ENCODE measurements at regions not wholly inside any gene's neighbourhood (a gene's known extent, or its start where the extent isn't known, plus 50 kb on each side); places are given as distances from the start of the nearest gene placed in this dataset.

GRCh38 chr15:100803171-100803440 is 76.5 kb upstream of the ALDH1A3 start:
- no peak for TF ChIP-seq CTCF (IDR thresholded peaks at IDR 0.05; ENCODE audit: low read length, missing control alignments)
- DNase-seq (ENCODE audit: low read depth) = no peak
- H3K4me3 ChIP-seq (replicated peaks; ENCODE audit: low read depth, low read length) = no peak overlapping the region

- H3K4me3 ChIP-seq (replicated peaks; ENCODE audit: low read depth, low read length) = no peak overlapping the region
- no peak for DNase-seq (ENCODE audit: low read depth)
- TF ChIP-seq CTCF (IDR thresholded peaks at IDR 0.05; ENCODE audit: low read length, missing control alignments) = no peak
Measured at GRCh38 chr15:100806157-100806556, 73.5 kb upstream of the ALDH1A3 start.

- no peak for TF ChIP-seq CTCF (IDR thresholded peaks at IDR 0.05; ENCODE audit: low read length, missing control alignments)
- no peak for DNase-seq (ENCODE audit: low read depth)
- H3K4me3 ChIP-seq (replicated peaks; ENCODE audit: low read depth, low read length) = no peak overlapping the region
Measured at GRCh38 chr15:100807028-100807427, 72.6 kb upstream of the ALDH1A3 start.

- DNase-seq (ENCODE audit: low read depth) = no peak
- TF ChIP-seq CTCF (IDR thresholded peaks at IDR 0.05; ENCODE audit: low read length, missing control alignments) = no peak
- no peak overlapping the region for H3K4me3 ChIP-seq (replicated peaks; ENCODE audit: low read depth, low read length)
Measured at GRCh38 chr15:100808691-100809090, 70.9 kb upstream of the ALDH1A3 start.

- no peak overlapping the region for H3K4me3 ChIP-seq (replicated peaks; ENCODE audit: low read depth, low read length)
- peak; percentile 15 for DNase-seq (ENCODE audit: low read depth)
- TF ChIP-seq CTCF (IDR thresholded peaks at IDR 0.05; ENCODE audit: low read length, missing control alignments) = no peak
Measured at GRCh38 chr15:100809151-100809550, 70.5 kb upstream of the ALDH1A3 start.

GRCh38 chr15:100809587-100809986 is 70.0 kb upstream of the ALDH1A3 start:
- TF ChIP-seq CTCF (IDR thresholded peaks at IDR 0.05; ENCODE audit: low read length, missing control alignments) = no peak

GRCh38 chr15:100810229-100810628 is 69.4 kb upstream of the ALDH1A3 start:
- no peak overlapping the region for H3K4me3 ChIP-seq (replicated peaks; ENCODE audit: low read depth, low read length)
- no peak for DNase-seq (ENCODE audit: low read depth)
- TF ChIP-seq CTCF (IDR thresholded peaks at IDR 0.05; ENCODE audit: low read length, missing control alignments) = no peak

More at GRCh38 chr15:100809587-100809986, 70.0 kb upstream of the ALDH1A3 start:
- H3K4me3 ChIP-seq (replicated peaks; ENCODE audit: low read depth, low read length) = no peak overlapping the region
- peak; percentile 23 for DNase-seq (ENCODE audit: low read depth)

Measured in fibroblast of pulmonary artery (primary cell).